ENCODE measurements at regions not wholly inside any gene's neighbourhood (a gene's known extent, or its start where the extent isn't known, plus 50 kb on each side); places are given as distances from the start of the nearest gene placed in this dataset.
"Not testable (repeated sequence)": the region's sequence is repeated elsewhere in the genome, so short reads cannot be mapped to it uniquely, and the experiment has no call there.

GRCh38 chr2:58377181-58377580 is 136.1 kb upstream of the FANCL start:
- no peak for DNase-seq

GRCh38 chr2:58376592-58376991 is 135.5 kb upstream of the FANCL start:
- no peak for DNase-seq

DNA sequence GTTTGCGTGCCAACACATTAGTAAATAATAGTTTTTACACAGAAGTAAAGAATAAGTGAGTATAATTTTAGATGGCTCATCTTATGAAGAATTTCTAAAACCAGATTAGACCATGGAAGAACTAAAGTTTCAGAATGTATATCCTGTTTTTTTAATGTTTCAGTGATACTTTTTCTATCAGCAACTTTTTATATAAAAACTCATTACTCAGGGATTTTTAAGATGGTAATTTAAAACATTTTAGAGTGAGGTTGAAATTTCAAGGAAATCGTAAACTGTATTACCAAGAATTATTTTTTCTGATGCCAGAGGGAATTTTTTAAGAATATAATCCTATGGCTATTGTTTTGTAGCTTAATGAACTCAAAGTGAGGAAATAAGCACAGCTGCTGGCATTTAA is 128.5 kb upstream of the FANCL start:
- DNase-seq, result no peak

DNA sequence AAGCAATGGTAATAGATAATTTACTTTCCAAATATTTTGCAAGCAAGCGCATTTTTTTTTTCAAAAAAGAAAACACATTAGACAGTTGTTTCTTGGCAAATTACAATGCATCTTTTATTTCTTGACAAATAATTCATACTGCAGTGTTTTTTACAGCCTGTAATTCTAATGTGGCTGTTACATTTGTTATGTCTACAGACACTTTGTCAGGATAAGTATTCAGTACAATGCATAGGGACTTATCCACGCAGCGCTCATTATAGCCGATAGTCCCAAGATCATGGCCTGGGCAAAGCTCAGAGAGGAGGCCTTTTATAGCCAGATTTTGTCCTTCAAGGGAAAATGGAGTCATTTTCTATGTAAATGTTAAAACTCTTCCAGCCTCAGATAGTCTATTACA is 123.0 kb upstream of the FANCL start:
- DNase-seq, result no peak

DNA sequence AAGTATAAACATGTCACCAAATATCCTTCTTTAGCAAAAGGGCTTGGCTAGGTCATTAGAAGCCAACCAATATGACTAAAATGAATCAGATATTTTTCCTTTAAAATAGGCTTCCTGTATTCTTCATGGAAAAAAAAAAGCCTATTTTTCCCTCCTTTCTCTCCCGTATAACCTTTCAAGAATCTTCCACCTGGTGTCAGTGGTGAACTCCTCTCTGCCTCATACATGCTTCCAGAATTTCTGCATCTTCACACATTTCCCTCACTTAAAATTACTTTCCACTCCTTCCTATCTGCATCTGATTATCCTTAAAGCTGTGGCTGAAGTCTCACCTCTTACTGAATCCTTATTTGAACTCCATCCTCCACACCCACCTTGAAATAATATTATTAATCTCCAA is 116.9 kb upstream of the FANCL start:
- no peak for DNase-seq

DNA sequence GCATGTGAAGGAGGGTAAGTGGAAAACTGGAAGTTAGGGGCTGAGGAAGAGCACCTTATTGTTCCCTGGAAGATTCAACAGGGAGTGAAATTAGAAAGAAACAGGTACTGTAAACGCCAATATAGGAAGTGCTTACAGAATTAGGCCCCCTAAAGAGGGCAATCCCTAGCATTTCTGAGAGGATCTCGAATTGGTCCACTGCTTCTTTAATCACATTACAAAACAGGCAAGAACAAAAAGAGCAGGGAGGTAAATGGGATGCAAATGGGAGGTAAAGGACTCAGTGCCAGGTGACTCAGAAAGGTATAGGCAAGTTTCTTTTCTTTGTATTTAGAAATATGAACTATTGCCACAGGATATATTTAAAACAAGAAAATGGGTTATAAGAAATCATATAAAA is 116.4 kb upstream of the FANCL start:
- DNase-seq, result no peak

- DNase-seq, result no peak
Observed at GRCh38 chr2:58354230-58354629, 113.1 kb upstream of the FANCL start.

DNA sequence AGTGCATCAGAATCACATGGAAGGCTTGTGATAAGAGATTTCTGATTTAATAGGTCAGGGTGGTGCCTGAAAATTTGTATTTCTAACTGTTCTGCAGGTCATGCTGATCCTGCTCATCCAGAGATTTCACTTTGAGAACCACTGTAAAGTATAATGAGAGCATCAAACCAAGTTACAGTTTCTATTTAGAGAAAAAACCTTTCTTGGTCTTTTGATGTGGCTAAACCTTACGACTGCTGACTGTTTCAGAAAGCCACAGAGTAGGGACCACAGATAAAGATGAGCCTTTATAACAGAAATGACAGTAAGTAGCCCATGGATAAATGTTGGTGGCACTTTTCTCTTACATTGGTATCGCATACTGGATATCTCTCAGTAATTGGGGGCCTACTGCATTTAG is 109.4 kb upstream of the FANCL start:
- DNase-seq, result no peak

DNA sequence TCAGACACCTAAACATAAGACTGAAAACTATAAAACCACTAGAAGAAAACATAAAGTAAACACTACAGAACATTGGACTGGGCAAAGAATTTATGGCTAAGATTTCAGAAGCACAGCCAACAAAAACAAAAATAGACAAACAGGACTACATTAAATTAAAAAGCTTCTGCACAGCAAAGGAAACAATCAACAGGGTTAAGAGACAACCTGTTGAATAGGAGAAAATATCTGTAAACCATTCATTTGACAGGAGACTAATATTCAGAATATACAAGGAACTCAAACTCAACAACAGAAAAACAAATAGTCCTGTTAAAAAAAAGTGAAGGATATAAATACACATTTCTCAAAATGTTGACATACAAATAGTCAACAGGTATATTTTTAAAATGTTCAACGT is 106.7 kb upstream of the FANCL start:
- DNase-seq, result no peak

GRCh38 chr2:58341047-58341446 is 99.9 kb upstream of the FANCL start:
- no peak for DNase-seq

DNA sequence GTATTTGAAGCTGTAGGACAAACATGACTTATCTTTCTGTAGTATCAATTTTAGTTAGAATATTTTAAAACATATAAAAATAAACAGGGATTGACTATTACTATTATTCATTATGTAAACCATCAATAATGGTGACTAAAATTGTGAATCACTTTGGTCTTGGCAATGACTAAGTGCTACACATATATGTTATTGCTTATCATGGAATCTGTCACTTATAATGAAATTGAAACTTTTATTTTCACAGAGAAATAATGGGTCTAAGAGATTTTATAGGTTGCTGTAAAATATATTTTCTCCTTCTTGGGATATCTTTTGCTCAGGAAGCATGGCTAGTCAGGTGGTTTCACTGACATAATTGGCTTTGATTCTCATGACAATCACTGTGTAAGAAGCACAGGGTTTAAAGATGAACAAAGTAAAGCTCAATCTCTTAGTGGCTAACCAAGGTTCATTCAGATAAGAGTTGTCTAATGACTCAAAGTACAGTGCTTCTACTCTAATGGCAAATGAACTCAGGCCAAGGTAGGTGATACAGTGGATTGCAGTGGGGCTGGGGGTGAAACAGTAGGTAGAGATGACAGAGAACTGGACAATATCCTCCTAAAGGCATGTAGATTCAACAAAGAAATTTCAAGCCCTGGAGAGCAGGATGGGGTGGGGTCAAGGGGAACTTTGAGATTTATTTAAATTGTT is 98.6 kb upstream of the FANCL start:
- DNase-seq, result no peak

GRCh38 chr2:58336416-58336815 is 95.3 kb upstream of the FANCL start:
- no peak for DNase-seq

DNA sequence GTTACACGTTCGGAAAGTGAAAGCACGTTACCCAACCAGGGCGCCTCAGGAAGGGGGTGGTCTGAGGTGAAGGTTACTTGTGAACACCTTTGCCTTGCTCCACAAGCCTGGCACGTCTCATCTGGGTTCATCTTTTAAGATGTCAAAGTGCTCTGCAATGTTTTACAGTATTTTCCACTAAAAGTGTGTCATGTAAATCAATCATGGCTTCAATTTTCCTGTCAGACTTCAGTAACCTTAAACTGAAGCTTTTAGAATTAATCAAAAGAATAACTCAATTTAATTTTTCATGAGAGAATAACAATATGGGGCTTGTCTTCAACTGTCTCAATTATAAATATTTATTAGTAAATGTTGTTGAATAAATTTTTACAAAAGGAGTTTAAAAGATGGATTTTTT is 93.3 kb upstream of the FANCL start:
- DNase-seq, result no peak

- not testable (repeated sequence) for DNase-seq
Observed at GRCh38 chr2:58325296-58325895, 84.3 kb upstream of the FANCL start.

- no peak for DNase-seq
Observed at GRCh38 chr2:58319481-58319880, 78.4 kb upstream of the FANCL start.

GRCh38 chr2:58318949-58319348 is 77.8 kb upstream of the FANCL start:
- not testable (repeated sequence) for DNase-seq

- DNase-seq, result no peak
Observed at GRCh38 chr2:58313926-58314325, 72.8 kb upstream of the FANCL start.

DNA sequence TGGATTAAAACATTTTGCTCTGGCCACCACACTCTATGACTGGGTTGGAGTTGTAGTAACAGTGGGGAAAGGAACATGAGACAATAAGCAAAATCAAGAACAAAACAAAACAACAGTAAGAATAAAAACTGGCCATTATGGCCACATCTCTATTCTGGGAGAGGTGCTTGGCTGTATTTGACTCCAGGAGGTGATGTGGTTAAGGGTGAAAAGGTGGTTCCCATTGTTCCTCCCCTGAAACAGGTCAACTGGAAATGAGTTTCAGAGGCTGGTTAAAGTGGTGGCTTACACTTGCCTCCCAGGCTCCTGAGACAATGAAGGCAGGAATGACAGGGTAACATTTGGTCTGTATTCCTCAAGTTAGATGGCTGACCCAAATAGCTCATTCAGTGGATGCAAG is 67.3 kb upstream of the FANCL start:
- no peak for DNase-seq

GRCh38 chr2:58304843-58305242 is 63.7 kb upstream of the FANCL start:
- no peak for DNase-seq

DNA sequence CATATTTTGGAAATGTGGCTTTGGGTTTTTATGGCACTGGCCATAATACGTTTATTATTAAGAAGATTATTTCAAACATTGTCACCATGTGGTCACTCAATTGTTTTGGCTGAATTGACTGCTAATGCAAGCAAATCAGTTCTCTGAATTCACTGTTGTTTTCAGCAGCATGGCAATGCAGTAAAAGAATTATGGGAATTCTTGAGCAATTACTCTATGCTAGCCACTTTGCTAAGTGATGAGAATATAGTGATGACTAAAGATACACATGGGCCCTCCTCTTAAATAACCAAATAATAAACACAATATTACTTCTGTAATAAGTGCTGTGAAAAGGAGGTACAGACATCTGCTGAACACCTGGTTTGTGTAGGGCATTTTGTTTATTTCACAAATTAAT is 58.0 kb upstream of the FANCL start:
- DNase-seq, result no peak

- DNase-seq, result no peak
Observed at GRCh38 chr2:58293056-58293455, 51.9 kb upstream of the FANCL start.

GRCh38 chr2:58291726-58292438 is 50.8 kb upstream of the FANCL start:
- no peak for DNase-seq

Data from hindlimb muscle (tissue), 1 donor.